HG02840 (cell line): ENCODE measurements at regions not wholly inside any gene's neighbourhood (a gene's known extent, or its start where the extent isn't known, plus 50 kb on each side); places are given as distances from the start of the nearest gene placed in this dataset.

Experiments used
- ATAC-seq: cut with Tn5 transposase; IDR thresholded peaks from one replicate; pipeline ENCODE4 v1.9.1; 2021; ENCODE audit warnings: mild to moderate bottlenecking, moderate library complexity, moderate number of reproducible peaks; ENCODE audit not compliant: unreplicated experiment, low FRiP score

DNA sequence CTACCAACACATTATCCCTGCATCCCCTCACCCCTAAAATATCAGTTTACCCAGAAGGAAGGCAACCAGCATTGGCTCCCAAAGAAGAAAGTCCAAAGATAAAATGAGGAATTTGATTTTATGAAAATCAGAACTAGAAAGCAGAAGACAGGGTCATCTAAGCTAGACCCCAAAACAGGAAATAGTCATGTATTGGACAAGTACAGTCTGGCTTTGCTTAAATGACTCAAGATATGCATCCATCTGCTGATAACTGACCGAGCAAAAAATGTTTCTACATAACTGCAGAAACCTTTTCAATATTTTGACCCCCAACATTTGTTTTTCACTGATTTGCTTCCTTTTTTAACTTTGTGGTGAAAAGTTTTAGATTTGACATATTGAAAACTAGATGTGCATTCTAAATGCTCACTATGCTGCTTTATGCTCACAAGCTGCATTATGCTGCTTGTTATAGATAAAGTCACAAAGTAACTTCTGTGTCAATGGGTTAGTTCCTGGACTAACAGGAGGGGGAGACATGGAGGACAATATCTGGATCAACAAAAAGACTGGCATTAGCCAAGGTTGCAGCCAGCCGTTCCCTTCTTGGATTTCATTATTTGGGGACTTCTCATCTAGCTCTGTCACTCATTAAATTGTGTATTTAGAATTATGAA lies 227.0 kb downstream of the INHBA start:
- no peak for ATAC-seq

- ATAC-seq: no peak
Observed at GRCh38 chr7:41472427-41473125, 230.3 kb downstream of the INHBA start.

DNA sequence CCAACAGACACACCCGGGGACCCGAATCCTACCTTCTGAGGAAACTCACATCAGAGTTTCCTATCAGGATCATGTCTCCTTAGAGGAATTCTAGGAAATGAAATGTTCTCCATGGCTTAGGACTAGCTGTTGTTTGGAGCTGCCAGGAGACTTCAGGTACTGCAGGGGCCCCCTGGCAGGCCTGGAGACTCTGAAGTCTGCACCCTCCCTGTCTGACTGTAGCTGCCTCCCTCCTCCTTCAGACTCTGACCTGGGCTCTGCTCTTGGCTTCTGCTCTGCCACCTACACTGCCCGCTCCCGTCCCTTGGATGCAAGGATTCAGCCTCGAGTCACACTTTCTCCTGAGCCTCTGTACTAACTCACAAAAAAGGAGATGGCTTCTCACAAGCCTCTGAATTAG lies 232.8 kb downstream of the INHBA start:
- no peak for ATAC-seq

DNA sequence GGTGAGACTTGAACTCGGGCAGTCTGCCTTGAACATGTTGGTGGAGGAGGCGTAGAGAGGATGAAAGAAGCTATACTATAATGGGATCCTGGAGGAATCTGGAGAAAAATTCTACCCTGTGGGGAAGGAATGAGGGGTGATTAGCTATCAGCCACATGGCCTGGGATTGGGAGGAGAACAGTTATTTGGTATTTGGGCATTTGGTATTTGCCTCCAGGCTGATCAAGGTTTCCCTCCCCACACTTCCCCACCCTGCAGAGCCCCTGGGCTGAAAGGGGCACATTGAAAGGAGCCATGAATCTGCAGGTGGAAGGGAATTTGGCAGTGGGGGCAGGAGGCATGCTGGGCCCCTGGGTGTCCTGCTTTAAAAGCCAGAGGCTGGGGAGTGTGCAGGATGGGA lies 235.3 kb downstream of the INHBA start:
- no peak for ATAC-seq

- ATAC-seq: no peak
Observed at GRCh38 chr7:41466760-41467384, 236.0 kb downstream of the INHBA start.

DNA sequence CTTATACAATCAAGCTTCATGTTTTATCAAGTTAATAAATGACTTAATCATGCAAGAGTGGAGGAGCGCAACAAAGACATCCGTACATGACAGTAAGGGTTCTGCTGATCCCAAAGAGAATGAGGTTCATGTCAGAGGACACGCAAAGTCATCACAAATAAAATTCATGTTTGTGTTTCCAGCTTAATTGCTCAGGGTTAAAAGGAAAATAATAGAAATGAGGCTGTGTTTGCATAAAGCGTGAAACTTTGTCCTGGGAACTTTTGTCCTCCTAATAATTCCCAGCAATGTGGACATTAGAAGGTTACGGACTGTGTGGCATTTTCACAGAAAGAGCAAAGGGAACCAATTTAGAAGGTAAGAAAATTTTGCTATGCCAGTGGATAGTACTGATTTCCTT lies 237.3 kb downstream of the INHBA start:
- ATAC-seq: no peak

DNA sequence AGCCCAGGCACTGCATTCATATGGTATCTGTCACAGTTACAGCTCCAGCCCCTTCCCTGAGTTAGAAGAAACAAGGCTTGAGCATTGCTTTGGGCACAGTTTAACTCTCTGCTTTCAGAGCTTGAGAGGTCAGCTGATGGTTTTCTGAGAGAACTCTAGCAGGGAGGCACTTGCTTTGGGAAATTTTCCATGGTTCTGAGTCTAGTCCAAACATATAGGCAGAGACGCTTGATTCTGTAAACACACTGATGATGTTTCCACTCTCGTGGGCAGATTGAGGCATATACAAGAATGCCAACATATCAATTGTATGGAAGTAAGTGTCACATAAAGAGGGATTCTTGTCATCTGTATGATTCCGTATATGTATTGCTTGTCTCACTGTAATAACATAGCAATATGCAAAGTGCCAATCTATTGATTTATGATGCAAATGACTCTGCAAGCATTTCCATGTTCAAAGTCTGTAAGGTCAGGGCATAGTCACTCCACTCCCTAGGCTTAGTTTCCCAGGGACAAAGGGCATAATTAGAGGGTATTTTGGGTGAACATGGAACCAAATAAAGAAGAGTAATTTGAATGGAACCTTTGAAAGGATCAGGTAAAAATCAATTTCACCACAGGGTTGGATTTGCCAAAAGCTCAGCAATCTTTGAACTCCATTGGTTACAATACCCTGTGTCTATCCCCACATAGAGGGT lies 239.0 kb downstream of the INHBA start:
- no peak for ATAC-seq

GRCh38 chr7:41459623-41460261 lies 243.1 kb downstream of the INHBA start:
- ATAC-seq: no peak

- ATAC-seq: no peak
Observed at GRCh38 chr7:41459183-41459582, 243.7 kb downstream of the INHBA start.

GRCh38 chr7:41457832-41458437 lies 245.0 kb downstream of the INHBA start:
- ATAC-seq: no peak

GRCh38 chr7:41451826-41452225 lies 251.1 kb downstream of the INHBA start:
- no peak for ATAC-seq

- ATAC-seq: no peak
Observed at GRCh38 chr7:41449694-41450093, 253.2 kb downstream of the INHBA start.

DNA sequence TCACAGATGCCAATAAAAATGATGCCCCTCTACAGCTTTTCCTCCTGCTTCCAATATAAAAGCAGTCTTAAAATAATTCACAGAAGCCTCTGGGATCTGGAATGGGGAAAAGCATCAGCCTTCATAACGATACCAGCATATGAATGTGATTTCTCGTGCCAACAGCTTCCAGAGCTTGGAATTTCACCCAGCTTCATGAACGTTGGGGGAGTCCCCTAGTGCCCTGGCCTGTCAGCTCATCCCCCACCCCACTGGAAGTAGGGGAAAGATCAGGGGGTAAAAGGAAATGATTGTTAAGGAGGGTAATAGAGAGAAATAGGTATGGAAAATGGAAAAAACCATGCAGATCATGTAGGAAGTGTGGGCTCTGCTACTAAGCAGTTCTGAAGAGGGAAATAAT lies 253.6 kb downstream of the INHBA start:
- no peak for ATAC-seq

DNA sequence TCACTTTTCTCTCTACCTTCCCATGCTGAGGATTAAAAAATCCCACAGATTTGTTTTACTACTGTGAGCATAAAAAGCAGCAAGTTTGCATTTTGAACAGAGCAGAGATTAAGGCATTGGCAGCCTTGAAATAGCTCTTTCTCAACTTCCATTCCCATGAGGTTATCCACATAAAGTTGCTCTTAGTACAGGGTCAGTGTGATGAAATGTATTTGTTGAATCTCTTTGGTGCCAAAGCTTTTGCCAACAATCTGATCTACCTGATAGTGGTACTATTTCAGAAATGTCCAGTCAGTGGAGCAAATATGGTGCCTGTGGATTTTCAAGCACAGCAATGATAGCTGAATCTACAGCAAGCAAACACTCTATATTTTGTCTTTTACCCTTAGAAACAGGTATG lies 254.8 kb downstream of the INHBA start:
- ATAC-seq: no peak

- ATAC-seq: no peak
Observed at GRCh38 chr7:41447450-41448042, 255.3 kb downstream of the INHBA start.

DNA sequence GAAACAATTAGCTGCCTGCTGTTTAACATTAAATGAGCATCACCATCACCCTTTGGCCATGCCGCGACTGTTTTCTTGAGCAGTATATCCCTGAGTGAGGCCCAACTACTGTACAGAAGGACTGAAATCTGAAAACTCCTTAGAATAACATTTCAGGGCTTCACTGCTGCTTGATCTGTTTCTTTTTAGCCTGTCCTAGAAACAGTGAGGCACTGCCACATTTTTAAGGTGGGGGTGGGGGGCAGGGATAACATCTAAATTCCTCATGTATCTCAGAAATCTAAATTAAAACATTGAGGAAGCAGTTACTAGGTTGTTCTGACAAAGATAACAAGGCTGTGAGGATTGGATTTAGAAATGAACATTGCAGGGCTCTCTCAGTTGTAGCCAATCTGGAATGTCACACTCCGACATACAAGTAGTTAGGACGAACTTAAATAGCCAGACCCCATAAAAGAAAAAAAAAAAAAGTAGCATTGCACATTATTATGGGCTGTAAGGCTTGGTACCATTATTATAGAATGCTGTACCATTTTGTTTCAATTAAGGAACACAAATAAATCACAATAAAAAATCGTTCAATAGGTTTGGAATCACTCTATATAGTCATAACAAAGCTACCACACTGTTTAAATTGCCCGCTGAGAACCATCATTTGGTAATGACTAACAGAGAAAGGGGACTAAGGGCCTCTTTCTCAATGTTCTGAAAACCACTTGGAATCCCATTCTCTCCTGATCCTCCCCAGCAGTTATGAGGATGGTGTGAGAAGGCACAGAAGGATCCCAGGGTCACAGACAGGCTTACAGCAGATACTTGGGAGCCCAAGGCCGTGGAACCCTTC lies 256.1 kb downstream of the INHBA start:
- ATAC-seq: no peak

GRCh38 chr7:41445946-41446345 lies 256.9 kb downstream of the INHBA start:
- ATAC-seq: no peak

DNA sequence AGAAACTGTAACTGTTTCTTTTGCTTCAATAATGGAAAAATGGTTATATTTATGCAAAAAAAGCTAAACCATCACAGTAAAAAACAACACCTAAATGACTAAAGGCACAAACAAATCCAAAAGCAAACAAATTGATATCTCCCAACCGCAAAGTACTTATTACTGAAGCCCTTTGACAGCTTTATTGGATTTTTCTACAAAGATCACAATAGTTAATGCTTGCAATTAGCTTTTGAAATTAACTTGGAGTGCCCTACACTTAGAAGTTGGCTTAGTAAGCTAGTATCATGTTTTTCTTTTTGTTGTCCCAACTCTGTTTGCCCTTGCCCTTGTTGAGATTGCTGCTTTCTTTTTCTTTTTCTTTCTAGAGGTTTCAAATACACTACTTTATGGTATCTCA lies 257.5 kb downstream of the INHBA start:
- ATAC-seq: no peak

GRCh38 chr7:41439515-41439879 lies 263.4 kb downstream of the INHBA start:
- ATAC-seq: no peak
